ENCODE measurements at regions not wholly inside any gene's neighbourhood (a gene's known extent, or its start where the extent isn't known, plus 50 kb on each side); places are given as distances from the start of the nearest gene placed in this dataset.
A peak's percentile ranks its signal among the peaks of the same experiment; 100 is the strongest.
"Not testable (repeated sequence)": the region's sequence is repeated elsewhere in the genome, so short reads cannot be mapped to it uniquely, and the experiment has no call there.

DNA sequence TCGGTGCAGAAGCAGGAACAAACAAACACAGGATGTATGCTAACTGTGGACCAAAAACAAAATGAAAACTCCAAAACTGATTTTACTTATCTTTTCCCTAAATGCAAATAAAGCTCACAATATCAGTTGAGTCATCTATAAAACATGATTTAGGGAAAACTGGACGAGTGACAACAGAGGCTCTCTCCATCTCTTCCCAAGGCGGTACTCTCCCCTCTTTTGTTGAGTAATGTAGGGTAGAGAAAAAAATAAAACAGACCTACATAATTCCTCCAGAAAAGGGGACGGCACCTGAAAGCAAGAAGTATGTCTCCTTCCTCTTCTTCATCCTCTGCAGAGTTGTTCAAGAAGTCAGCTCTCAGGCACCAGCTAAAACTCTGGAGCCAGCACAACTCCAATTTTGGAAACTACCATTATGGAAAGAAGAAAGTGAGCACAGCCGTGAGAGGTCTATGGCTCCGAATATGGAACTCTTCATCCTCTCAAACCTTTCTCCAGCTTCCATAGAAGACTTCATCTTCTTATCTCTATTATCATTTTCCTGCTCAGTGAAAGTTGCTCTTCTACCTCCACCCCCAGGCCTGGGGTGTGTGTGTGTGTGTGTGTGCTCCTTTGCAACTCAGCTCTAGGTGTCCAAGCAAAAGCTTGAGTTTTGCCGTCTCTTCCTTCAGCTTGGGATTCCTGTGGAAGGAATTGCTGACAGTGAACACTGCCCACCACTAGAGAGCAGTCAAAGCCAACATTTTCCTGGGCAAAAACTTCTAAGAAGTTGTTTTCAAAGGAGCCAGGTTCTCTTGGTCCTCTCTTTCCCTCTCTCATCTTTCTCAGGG is 155.4 kb downstream of the DIO2 start:
- DNase-seq = no peak

DNA sequence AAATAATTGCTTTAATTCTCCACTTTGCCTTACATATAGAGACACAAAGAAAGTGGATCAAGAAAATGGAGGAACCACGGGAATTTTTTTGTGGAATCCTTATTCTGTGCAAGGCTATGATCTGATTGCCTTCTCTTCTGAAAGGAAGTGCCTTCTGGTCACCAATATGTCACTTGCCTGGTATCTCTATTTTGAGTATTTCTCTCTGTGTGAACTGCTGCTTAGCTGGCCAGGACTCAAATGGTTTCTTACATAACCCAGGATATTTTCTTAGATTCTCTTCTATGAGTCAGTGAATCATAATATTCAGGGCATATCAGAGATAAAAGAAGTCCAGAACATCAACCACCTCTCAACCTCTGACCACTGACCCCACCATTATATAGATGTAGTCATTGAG is 156.1 kb downstream of the DIO2 start:
- no peak for DNase-seq

DNA sequence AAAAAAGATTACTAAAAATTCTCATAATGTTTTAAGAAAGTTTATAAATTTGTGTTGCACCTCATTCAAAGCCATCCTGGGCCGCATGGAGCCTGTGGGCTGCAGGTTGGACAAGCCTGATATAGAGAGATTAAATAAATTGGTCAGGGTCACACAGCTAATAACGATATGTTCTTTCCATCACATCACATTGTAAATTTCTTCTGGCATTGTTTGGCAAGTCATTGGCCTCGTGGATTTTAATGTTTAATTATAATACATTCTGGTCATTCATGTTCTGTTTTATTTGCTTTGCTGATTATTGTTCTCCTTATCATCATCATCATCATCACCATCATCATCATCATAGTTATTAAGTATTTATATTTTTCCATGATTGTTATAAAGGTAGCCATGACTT is 157.3 kb downstream of the DIO2 start:
- DNase-seq = no peak

DNA sequence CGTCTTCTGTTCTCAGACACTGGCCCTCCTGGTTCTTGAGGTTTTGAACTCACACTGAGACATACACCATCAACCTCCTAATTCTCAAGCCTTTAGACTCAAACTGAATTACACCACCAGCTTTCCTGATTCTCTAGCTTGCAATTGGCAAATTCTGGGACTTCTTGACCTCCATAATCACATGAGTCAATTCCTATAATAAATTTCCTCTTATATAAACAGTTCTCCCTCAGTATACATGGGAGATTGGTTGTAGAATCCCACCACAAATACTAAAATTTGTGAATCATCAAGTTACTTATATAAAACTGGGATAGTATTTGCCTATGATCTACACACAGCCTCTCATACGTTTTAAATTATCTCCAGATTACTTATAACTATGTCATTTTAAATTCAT is 162.2 kb downstream of the DIO2 start:
- DNase-seq = no peak

DNA sequence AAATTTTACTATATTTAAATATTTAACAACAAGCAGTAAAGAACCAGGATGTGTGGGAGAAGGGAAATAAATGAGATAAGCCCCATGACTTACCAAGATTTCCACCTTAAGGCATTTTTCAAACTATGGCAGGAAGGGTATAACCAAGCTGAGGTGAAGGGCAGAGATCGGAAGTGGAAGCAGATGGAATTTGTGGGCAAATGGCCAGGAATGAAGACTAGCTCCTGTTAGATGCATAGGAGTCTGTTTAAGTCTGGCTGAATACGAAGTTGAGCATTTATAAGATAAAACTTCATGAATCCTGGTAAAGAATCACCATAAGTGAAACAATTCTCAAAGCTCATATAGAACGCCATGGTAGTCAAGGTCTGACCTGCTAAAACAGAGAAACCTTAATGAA is 163.5 kb downstream of the DIO2 start:
- DNase-seq = peak; percentile 1

DNA sequence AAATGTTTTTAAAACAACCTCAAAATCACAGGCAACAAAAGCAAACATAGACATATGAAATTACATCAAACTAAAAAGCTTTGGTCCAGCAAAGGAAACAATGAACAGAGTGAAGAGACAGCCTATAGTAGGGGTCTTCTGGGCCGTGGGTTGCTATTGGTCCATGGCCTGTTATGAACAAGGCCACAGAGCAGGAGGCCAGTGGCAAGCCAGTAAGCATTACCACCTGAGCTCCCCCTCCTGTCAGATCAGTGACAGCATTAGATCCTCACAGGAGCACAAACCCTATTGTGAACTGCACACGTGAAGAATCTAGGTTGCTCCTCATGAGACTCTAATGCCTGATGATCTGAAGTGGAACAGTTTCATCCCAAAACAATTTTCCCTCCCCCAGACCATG is 174.0 kb downstream of the DIO2 start:
- DNase-seq = no peak

DNA sequence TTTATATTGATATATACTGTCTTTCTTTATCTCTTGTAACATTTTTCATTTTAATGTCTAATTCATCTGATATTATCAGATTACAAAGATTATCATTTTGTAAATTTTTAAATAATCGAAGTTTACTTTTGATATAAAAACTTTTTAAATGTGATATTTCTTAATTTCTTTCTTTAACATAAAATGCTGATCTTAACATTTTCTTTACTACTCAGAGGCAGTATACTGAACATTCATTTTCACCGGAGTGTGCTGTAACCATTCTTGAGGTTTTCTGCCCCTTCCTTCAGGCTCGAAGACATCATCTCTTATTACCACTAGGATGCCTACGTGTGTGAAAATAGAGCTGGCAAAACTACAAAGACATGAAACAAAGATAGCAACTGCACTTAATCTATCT is 186.9 kb downstream of the DIO2 start:
- no peak for DNase-seq

DNA sequence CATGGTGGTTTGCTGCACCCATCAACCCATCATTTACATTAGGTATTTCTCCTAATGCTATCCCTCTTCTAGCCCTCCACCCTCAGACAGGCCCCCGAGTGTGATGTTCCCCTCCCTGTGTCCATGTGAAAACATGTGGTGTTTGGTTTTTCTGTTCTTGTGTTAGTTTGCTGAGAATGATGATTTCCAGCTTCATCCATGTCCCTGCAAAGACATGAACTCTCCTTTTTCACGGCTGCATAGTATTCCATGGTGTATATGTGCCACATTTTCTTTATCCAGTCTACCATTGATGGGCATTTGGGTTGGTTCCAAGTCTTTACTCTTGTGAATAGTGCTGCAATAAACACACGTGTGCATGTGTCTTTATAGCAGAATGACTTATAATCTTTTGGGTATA is 192.8 kb downstream of the DIO2 start:
- DNase-seq = not testable (repeated sequence)

DNA sequence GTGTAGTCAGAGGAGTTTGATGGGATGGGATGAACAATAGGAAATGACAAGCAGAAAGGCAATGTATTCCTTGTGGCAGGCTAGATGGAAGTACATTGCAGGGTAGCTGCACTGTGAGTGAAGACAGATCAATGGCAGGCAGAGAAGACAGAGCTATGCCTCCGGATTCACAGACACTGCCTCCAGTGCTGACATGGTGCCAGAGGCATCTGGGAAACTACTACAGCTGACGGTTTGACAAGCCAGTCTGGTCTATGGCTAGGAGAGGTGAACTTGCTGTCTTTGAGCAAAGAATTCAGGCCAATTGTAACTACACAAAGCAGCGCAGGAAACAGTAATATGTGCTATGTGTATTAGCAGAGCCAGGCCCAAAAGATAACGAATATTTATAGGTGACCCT is 193.5 kb downstream of the DIO2 start:
- DNase-seq = no peak

DNA sequence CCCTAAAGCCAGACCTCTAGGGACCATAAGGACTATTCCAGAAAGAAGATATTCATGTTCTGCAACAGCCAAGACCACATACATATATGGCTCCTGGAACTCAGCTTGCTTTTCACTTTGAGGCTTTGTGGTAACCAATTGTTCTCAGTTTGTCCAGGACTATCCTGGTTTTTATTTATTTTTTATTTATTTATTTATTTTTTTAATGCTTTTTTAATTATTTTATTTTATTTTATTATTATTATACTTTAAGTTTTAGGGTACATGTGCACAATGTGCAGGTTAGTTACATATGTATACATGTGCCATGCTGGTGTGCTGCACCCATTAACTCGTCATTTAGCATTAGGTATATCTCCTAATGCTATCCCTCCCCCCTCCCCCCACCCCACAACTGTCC is 201.1 kb downstream of the DIO2 start:
- not testable (repeated sequence) for DNase-seq

DNA sequence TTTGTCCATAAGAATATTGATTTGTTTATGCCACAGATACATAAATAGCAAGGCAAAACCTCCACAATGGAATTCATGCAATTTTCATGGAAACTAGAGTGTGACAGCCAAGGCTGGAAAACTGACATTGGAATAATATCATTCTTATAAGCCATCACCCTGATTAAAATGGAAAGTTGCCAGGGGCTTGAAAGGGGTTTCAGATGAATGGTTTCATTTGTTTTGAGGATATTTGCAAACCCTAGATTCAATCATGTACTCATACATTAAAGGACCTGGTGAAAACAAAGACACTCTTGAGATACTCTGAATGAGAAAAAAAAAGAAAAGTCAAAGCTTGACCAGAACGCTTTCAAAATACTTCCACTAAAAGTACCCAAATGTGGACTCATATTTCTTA is 205.7 kb downstream of the DIO2 start:
- DNase-seq = no peak

DNA sequence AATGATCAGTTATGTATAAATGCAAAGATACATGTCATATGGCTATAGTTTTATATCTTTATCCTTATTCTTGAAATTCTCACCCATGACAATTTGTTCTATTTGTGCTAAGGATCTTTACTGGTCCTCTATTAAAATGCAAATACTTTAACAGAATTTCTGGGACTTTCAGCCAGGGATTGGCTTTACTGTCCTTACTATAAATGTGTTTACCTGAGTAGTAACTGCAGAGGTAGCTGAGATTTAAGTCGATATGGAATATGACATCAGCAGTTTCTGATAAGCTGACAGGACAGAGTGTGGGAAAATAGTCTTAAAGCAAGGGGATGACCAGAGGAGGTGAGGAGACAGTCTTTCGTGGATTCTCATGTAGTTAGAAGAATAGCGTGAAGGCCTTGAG is 206.4 kb downstream of the DIO2 start:
- DNase-seq = no peak

DNA sequence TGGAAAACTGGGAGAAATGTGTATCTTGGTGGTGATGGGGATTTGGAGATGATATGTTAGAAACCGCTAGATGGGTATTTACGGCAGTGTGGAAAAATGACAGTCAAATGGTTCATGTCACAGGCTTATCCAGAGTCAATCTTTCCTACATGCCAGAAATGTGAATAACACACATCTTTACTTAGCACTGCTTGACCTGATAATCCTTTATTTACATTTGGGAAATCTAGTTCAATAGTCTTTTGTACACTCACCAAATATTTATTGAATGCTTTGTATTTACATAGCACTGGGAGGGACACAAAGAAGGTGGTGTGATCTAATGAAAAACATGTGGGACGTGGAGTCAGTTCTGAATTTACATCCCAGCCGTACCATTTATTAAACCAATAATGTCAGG is 208.2 kb downstream of the DIO2 start:
- DNase-seq = no peak

DNA sequence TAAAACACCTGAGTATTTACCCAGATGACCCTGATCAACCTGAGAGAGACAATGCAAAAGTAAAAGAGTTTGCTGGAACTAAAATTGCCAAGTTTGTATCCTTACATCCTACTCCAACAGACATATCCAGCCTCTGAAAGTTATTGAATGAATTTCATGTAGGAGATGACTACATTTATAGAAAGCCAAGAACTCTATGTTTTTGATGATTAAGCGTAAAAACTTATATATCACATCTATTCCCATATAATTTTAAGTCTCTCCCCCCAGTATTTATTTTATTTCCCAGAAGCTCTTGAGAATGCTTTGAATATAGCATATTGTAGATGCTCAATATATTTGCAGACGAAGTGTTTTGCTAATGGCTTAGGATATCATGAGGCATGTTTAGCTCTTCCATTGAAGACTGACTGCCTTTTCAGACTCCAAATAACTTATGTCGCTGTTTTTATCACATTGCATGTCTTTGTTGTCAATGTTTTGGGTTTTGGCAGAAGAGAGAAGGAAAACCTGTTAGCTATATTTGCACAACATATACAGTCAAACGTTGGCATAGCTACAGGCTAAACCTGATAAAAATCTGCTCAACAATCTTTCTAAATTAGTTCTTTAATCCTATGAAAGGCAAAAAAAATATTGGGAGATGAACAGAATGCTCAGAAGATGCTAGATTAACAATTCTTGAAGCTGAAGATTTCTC is 213.6 kb downstream of the DIO2 start:
- DNase-seq = no peak

DNA sequence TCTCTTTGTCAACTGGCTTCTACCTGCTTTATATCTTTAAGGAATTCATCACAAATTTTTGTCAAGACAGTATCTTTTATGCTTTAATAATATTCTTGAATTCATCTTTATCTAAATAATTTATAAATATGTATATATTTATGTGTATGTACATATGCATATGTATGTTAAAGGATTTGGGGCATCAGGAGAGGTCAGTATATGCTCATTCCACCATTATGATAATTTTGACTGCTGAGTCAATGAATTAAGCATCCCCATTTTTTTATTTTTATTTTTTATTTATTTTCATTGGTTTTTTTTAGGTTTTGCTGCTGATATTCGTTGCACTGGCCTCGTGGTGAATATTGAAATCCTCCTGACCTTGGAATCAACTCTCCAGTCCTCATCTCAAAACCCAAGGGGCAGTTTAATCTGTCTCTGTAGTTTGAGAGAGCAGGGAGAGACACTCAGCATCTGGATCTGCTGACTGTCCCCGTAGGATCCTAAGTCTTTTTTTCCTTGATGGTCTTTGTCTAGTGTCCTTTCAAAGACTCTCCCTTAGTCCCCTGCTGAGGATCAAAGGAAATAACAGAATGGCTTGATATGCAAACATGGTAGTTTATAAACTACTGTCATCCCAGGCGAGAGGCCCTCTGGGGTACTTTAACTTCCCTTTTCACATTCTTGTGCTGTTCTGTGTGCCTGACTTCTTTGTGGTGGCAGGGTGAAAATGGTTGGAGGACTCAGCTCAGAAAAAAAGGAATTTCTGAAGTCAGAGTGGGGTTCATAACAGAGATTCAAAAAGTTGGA is 218.7 kb downstream of the DIO2 start:
- no peak for DNase-seq

DNA sequence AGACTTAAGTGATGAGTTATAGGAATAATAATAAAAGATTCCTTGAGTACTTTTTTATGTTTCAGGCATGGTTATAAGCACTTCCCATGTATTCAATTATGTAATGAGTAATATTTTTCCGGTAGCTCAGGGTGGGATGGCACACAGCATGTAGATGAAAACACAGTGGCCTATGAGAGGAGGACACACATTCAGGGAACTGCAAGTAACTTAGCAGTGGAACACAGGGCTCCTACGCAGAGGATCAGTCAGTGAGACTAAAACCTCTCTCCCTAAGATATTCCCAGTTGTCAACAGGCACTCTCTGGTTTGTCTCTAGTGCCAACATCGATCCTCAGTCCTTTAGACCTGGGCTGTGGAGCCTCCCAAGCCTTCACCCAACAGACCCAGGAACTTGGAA is 219.4 kb downstream of the DIO2 start:
- DNase-seq = no peak

DNA sequence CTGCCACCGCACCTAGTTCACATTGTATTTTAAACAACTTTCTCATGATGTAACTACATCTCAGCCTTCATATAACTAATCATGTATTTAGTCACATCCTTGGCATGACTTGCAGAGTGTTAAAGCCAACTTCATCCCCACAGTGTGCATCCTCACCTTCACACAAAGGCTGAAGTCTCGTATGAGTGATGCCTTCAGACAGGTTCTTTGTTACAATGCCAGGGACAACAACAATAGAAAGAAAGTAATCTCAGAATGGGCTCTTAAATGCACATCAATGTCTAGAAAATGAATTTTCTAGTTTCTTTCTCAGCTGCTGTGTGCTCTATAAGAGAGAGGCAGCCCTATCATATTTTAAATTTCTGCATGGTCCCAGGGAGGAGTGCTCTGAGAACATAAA is 221.3 kb downstream of the DIO2 start:
- DNase-seq = no peak

DNA sequence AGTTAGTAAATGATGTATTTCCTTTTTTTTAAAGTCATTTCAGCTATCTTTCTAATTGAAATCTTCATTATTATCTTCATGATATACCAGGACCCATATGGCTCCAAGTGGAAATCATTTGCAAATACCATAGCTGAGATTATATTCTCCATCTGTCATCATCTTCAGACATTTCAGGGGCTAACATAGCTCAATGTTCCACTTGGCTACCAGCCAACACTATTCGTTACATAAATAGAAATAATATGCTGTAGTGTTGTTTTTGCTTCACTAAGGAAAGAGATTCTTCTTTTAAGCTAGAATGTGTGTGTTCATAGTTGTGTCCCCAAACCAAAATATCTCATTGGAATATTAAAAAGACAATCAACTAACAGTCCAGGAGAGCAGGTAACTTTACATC is 225.1 kb downstream of the DIO2 start:
- no peak for DNase-seq

DNA sequence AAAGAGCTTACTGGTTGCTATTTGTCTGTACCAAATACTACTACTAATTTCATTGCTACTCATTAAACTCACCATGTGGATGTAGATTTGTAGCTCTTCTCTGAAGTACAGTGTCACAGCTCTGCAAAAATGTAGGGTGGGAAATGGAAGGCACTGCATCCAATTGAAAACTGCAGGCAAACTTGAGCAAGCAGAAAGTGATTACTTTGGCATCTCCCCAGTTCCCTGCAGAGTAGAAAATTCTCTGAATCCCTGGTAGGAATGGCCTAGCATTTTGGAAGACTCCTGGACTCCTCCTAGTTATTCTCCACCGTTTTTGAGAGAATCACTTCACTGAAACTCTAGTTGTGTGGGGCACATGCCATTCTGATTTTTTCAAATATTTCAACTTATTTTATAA is 239.1 kb downstream of the DIO2 start:
- no peak for DNase-seq

DNA sequence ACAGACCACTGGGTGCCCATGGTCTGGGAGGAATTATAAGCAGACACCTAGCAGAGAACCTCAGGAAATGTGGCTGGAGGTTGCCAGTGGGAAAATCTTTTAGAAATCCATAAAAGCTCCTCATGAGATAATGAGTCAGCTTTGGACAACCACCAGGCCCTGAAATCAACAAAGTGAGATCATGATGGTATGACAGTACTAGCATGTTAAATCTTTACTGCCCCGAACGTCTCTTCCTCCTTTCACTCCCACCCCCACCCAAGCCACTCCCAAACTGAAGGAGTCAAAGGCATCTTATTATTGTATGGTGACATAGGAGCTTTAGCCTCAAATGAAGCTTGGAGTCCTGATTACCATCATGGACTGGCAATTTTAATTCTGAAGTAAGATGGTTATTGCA is 240.0 kb downstream of the DIO2 start:
- DNase-seq = no peak

DNA sequence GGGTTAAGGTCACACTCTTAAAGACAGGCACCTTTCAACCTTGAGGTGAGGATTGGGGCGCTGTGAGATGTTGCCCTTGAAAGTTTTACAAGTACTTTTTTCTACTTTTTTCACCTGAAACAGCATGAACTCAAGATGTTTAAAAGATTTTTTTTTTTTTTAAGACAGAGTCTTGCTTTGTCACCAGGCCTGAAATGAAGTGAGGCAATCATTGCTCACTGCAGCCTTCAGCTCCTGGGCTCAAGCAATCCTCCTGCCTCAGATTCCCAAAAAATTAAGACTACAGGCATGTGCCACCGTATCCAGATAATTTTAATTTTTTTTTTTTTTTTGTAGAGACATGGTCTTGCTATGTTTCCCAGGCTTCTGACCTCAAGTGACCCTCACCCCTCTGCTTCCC is 243.9 kb downstream of the DIO2 start:
- no peak for DNase-seq

DNA sequence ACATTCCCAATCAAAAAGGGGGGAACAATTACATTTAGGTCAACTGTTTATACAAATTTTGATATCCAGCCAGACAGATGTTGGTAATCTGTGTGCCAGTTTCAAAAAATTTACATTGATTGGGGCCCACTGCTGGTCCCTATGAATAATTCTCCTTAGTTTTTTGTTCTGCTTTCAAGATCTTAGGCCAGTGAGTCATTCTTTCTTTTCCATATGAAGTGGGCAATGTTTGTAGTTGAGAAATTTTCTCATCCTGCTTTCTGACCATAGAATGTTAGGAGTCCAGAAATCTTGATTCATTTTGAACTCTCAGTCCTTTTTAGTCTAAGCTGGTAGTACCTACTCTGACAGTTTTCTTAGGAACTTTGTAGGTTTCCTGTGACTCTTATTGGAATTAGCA is 244.3 kb downstream of the DIO2 start:
- DNase-seq = no peak

DNA sequence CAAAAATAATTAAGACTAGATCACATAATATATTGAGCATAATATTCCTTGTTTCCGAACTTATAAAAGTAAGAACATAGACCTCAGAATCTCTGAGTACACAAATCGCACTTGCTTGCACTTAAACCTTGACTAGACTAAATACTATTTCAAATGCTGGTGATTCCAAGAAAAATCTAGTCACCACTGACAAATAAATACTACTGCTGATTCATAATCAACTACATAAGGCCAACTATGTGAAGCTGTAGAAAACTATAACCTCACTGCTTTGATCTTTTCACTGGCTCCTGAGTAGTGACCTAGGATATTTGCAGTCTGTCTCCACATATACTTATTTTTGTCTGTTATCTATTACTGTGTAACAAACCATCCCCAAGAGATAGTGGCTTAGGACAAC is 245.4 kb downstream of the DIO2 start:
- no peak for DNase-seq

All from skin of body (tissue), 1 donor.